ENCODE measurements at regions not wholly inside any gene's neighbourhood (a gene's known extent, or its start where the extent isn't known, plus 50 kb on each side); places are given as distances from the start of the nearest gene placed in this dataset.

DNA sequence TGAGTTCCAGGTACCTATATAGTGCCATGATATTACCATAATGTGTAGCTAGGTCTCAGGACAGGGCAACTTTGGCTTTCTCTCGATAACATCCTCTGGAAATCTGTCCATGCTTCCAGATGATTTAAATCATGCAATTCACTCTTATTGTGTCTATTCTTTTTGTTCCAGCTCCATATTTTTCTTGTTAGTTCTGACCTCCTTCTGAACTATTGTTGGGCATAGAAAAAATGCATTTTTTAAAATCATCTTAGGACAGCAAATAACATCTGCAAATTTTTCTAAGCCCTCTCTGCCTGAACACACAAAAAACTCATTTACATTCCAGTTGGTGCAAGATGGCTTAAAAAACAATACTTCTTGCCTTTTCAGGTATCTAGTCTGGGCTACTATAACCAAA is 1561.0 kb upstream of the MIR17HG start:
- Mint-ChIP-seq H3K36me3 (ENCODE audit: low read depth) (no peaks in the 10 kb centered on the region), H3K27me3 (ENCODE audit: insufficient read depth, low read depth, poor library complexity) (no peaks in the 10 kb centered on the region), H3K27ac (no peak overlapping the region), H3K9me3 (no peaks in the 10 kb centered on the region; the same call in 2 of the 3 replicates), H3K4me1 (peaks cover 6% of the 10 kb centered on the region; the same call in 2 of the 3 replicates), H3K4me3 (no peak overlapping the region)
- Histone ChIP-seq H3K4me1 (ENCODE audit: insufficient read depth) (peaks cover 8% of the 10 kb centered on the region; the same call in 1 of the 2 replicates), H3K27me3 (ENCODE audit: insufficient read depth) (no peaks in the 10 kb centered on the region), H4K20me1 (replicated peaks; ENCODE audit: insufficient read depth) (no peaks in the 10 kb centered on the region), H3K27ac (ENCODE audit: low read depth) (no peak overlapping the region), H3F3A (replicated peaks; ENCODE audit: low read depth) (no peaks in the 10 kb centered on the region), H3K4me3 (no peak overlapping the region), H3K36me3 (ENCODE audit: insufficient read depth) (no peaks in the 10 kb centered on the region), H3K9me2 (ENCODE audit: insufficient read depth) (peaks cover 4% of the 10 kb centered on the region; the same call in 1 of the 2 replicates), H3K79me2 (replicated peaks; ENCODE audit: insufficient read depth) (no peaks in the 10 kb centered on the region; the same call in 1 of the 2 replicates), H2AFZ (no peak overlapping the region), H3K4me2 (no peak overlapping the region)
- TF ChIP-seq REST (IDR thresholded peaks at IDR 0.05; ENCODE audit: unreplicated experiment) = no peak
- no peak for TF ChIP-seq NANOG (IDR thresholded peaks at IDR 0.05; ENCODE audit: borderline replicate concordance)
- TF ChIP-seq POLR2AphosphoS5 (IDR thresholded peaks at IDR 0.05; ENCODE audit: low read depth) = no peak
- TF ChIP-seq EZH2 (IDR thresholded peaks at IDR 0.05; ENCODE audit: low read depth, unreplicated experiment) = no peak
- no peak for TF ChIP-seq ETS1 (IDR thresholded peaks at IDR 0.05)
- no peak for TF ChIP-seq CREB1 (CRISPR knock-in tag; IDR thresholded peaks at IDR 0.05; ENCODE audit: low read depth)
- TF ChIP-seq, protein P1, sequence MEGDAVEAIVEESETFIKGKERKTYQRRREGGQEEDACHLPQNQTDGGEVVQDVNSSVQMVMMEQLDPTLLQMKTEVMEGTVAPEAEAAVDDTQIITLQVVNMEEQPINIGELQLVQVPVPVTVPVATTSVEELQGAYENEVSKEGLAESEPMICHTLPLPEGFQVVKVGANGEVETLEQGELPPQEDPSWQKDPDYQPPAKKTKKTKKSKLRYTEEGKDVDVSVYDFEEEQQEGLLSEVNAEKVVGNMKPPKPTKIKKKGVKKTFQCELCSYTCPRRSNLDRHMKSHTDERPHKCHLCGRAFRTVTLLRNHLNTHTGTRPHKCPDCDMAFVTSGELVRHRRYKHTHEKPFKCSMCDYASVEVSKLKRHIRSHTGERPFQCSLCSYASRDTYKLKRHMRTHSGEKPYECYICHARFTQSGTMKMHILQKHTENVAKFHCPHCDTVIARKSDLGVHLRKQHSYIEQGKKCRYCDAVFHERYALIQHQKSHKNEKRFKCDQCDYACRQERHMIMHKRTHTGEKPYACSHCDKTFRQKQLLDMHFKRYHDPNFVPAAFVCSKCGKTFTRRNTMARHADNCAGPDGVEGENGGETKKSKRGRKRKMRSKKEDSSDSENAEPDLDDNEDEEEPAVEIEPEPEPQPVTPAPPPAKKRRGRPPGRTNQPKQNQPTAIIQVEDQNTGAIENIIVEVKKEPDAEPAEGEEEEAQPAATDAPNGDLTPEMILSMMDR (conservative IDR thresholded peaks at IDR 0.05; ENCODE audit: low read depth in 2 of 2) = no peak
- TF ChIP-seq EZH2phosphoT487 (IDR thresholded peaks at IDR 0.05; ENCODE audit: unreplicated experiment) = no peak
- TF ChIP-seq ZNF462 (CRISPR knock-in tag; IDR thresholded peaks at IDR 0.05) = no peak
- no peak for TF ChIP-seq STAT1 (IDR thresholded peaks at IDR 0.05; ENCODE audit: unreplicated experiment)
- TF ChIP-seq JUNB (IDR thresholded peaks at IDR 0.05; ENCODE audit: unreplicated experiment) = no peak
- no peak for TF ChIP-seq ZNF114 (CRISPR knock-in tag; IDR thresholded peaks at IDR 0.05)
- ATAC-seq (no peak), DNase-seq (ENCODE audit: low spot score) (no peak)

Data from GM23338 (cell line).